Suprapubic skin (tissue), 4 donors: ENCODE measurements at regions not wholly inside any gene's neighbourhood (a gene's known extent, or its start where the extent isn't known, plus 50 kb on each side); places are given as distances from the start of the nearest gene placed in this dataset.

Experiments used
- EP300 ChIP-seq: sonication (generic); formaldehyde crosslinking; IDR thresholded peaks from one replicate; pipeline ENCODE4 v1.6.1; 2017; ENCODE audit warnings: antibody characterized with exemption
- POLR2A ChIP-seq, 2 donors: fragments of 450-650 bp; IDR thresholded peaks; one replicate each; pipeline ENCODE4 v1.6.1; 2017; ENCODE audit warnings: antibody characterized with exemption in 2 of 2, mild to moderate bottlenecking in 2 of 2, moderate library complexity in 2 of 2
- POLR2AphosphoS5 ChIP-seq, 3 donors: sonication (generic); formaldehyde crosslinking; IDR thresholded peaks; one replicate each; pipeline ENCODE4 v1.6.1; 2017; ENCODE audit warnings: antibody characterized with exemption in 3 of 3
- TF ChIP-seq, protein P1 (sequence below), 2 donors: fragments of 200-600 bp in 1 of 2; fragments of 450-650 bp in 1 of 2; sonication (generic) in 1 of 2; IDR thresholded peaks; one replicate each; pipeline ENCODE4 v1.5.1; 2016 to 2019; ENCODE audit warnings: antibody characterized with exemption in 2 of 2, mild to moderate bottlenecking in 1 of 2, moderate library complexity in 1 of 2

DNA sequence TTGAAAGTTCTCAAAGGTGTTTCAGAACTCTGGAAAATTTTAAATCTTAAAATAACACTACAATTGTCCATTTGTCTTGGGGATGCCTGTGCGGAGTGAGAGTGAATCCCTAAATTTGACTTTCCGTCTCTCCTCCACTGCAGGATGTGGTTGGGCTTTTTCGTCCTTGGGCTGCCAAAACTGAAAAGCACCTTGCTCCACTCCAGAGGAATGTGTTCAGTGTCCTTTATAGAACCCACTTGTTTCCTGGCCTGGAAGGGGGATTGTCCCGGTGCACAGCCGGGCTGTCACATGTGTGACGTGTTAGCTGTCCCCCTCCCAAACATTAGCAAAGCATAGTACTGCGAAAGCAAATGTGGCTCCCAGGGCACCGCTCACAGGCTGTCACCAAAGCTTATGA lies 69.6 kb upstream of the ATP10A start:
- TF ChIP-seq, protein P1, sequence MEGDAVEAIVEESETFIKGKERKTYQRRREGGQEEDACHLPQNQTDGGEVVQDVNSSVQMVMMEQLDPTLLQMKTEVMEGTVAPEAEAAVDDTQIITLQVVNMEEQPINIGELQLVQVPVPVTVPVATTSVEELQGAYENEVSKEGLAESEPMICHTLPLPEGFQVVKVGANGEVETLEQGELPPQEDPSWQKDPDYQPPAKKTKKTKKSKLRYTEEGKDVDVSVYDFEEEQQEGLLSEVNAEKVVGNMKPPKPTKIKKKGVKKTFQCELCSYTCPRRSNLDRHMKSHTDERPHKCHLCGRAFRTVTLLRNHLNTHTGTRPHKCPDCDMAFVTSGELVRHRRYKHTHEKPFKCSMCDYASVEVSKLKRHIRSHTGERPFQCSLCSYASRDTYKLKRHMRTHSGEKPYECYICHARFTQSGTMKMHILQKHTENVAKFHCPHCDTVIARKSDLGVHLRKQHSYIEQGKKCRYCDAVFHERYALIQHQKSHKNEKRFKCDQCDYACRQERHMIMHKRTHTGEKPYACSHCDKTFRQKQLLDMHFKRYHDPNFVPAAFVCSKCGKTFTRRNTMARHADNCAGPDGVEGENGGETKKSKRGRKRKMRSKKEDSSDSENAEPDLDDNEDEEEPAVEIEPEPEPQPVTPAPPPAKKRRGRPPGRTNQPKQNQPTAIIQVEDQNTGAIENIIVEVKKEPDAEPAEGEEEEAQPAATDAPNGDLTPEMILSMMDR (IDR thresholded peaks at IDR 0.05), result no peak
- TF ChIP-seq EP300 (no peak), POLR2A (IDR thresholded peaks at IDR 0.05) (no peak), POLR2AphosphoS5 (IDR thresholded peaks at IDR 0.05) (no peak)
